HFF-Myc (cell line): ENCODE measurements at regions not wholly inside any gene's neighbourhood (a gene's known extent, or its start where the extent isn't known, plus 50 kb on each side); places are given as distances from the start of the nearest gene placed in this dataset.

Experiments used
- DNase-seq: peaks from one replicate; pipeline ENCODE4 v3.0.0-alpha.2; 2011; ENCODE audit warnings: low read depth; ENCODE audit errors: extremely low read depth
- H3K4me3 ChIP-seq: replicated peaks from 2 replicates; pipeline ENCODE4 v1.5.1; 2011; ENCODE audit warnings: low read depth, mild to moderate bottlenecking, control low read depth, low read length
- TF ChIP-seq, protein P1 (sequence below): IDR thresholded peaks from 2 replicates; pipeline ENCODE4 v1.5.1; 2012; ENCODE audit warnings: mild to moderate bottlenecking, low read depth, low read length, control low read depth; ENCODE audit errors: missing control alignments

DNA sequence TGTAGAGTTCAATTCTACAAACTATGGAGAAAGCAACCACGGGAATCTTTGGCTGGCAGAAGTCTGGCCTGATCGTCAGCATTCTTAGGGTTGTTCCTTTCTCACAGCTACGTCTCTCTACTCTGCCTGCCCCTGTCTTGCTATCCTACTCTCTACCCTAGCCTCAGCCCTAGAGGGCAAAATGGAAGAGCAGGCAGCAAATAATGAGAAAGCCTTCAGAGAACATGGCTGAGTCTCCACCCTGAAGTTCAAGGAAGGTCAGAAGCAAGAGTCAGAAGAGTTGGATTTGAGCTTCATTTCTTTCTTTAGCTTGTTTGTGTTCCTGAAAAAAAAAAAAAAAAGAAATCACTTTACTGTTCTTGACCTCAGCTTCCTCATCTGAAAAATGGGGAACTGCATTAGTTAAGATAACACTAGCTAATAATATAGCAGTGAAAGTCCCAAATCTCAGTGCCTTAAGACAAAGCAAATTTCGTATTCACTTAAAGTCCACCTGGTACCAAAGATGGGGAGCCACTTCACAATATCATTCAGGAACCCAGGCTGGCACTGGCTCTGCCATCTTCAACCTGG lies 50.2 kb upstream of the CCND2 start:
- DNase-seq, result no peak
- H3K4me3 ChIP-seq, result no peak overlapping the region
- TF ChIP-seq, protein P1, sequence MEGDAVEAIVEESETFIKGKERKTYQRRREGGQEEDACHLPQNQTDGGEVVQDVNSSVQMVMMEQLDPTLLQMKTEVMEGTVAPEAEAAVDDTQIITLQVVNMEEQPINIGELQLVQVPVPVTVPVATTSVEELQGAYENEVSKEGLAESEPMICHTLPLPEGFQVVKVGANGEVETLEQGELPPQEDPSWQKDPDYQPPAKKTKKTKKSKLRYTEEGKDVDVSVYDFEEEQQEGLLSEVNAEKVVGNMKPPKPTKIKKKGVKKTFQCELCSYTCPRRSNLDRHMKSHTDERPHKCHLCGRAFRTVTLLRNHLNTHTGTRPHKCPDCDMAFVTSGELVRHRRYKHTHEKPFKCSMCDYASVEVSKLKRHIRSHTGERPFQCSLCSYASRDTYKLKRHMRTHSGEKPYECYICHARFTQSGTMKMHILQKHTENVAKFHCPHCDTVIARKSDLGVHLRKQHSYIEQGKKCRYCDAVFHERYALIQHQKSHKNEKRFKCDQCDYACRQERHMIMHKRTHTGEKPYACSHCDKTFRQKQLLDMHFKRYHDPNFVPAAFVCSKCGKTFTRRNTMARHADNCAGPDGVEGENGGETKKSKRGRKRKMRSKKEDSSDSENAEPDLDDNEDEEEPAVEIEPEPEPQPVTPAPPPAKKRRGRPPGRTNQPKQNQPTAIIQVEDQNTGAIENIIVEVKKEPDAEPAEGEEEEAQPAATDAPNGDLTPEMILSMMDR, result no peak

DNA sequence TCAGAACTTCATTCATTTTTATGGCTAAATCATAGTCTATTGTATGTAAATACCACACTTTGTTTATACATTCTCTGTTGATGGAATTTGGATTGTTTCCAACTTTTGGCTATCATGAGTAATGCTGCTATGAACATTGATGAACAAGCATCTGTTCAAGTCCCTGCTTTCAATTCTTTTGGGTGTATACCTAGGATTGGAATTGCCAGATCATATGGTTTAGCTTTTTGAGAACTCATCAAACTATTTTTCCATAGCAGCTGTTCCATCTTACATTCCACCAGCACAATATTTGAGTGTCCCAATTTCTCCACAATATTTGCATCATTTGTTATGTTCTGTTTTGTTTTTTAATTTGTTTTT lies 52.3 kb upstream of the CCND2 start:
- TF ChIP-seq, protein P1, result no peak
- H3K4me3 ChIP-seq, result no peak overlapping the region
- no peak for DNase-seq

DNA sequence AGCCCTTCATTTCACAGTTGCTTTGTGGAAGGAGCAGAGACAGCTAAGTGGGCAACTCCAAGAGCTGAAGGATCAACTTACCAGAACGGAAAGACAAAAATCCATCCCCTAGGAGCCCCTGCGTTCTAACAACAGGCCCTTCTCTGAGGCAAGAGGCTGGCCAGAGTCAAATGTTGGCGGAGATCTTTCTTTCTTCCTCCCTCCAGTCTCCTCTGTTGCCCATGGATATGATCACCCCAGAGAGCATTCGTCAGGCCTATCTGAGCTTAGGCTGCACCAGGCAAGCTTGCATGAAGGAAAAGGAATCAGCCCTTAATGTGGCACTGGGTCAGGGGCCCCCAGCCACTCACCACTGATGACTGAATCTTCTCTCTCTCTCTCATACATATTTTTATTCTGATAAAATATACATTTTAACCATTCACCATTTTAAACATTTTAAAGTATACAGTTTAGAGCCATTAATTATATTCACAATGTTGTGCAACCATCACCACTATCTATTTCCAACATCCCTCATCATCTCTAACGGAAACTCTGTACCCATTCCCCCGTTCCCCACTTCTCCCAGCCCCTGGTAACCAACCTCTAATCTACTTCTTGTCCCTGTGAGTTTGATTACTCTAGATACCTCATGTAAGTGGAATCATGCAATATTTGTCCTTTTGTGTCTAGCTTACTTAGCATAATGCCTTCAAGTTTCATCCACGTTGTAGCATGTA lies 52.9 kb upstream of the CCND2 start:
- DNase-seq, result no peak
- H3K4me3 ChIP-seq, result no peak overlapping the region
- TF ChIP-seq, protein P1, result no peak

DNA sequence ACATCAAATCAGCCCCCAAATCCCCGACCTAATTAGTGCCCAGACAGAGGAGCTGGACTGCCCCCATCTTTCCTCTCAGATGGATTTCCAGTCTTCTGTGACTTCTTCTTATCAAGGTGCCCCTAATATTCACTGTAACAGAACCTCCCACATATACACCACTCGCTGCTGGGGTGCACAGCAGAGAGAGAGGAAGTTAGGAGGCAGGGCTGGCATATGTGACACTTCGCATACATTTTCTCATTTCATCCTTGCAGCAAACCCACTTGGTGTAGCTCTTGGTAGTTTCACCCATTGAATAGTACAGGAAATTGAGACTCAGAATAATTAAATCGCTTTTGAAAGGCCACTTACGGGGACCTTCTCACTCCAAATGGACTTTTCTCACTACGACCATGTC lies 56.5 kb upstream of the CCND2 start:
- no peak for DNase-seq
- TF ChIP-seq, protein P1, result no peak
- no peak overlapping the region for H3K4me3 ChIP-seq

DNA sequence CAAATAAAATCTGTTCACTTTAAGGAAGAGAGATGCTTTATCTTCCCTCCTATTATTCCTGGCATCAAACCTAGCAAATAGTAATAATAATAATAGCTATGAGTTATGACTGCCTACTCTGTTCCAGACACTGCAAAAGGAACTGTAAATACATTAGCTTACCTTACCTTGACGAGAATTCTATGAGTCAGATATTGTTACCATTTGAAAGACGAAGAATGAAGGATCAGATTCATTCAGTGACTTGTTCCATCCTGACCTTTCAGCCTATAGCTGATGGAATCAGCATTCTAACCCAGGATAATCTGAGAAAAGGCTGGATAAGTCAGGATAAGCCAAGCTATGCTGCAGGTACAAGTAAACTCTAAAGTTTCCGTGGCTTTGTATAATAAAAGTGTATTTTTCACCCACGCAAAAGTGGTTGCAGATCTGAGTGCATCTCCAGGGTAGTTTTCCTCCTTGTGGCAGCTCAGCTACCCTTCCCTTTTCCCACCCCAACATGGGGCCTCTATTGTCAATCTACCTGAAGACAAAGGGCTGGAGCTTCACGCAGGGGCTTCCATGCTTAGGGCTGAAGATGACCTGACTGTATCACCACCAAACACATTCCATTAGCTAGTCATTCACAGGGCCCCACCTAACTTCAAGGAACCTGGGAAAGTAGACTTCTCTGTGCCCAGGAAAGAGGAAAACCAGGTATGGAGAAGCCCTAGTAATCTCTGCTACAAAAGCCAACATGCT lies 57.2 kb upstream of the CCND2 start:
- TF ChIP-seq, protein P1, result no peak
- no peak for DNase-seq
- H3K4me3 ChIP-seq, result no peak overlapping the region

DNA sequence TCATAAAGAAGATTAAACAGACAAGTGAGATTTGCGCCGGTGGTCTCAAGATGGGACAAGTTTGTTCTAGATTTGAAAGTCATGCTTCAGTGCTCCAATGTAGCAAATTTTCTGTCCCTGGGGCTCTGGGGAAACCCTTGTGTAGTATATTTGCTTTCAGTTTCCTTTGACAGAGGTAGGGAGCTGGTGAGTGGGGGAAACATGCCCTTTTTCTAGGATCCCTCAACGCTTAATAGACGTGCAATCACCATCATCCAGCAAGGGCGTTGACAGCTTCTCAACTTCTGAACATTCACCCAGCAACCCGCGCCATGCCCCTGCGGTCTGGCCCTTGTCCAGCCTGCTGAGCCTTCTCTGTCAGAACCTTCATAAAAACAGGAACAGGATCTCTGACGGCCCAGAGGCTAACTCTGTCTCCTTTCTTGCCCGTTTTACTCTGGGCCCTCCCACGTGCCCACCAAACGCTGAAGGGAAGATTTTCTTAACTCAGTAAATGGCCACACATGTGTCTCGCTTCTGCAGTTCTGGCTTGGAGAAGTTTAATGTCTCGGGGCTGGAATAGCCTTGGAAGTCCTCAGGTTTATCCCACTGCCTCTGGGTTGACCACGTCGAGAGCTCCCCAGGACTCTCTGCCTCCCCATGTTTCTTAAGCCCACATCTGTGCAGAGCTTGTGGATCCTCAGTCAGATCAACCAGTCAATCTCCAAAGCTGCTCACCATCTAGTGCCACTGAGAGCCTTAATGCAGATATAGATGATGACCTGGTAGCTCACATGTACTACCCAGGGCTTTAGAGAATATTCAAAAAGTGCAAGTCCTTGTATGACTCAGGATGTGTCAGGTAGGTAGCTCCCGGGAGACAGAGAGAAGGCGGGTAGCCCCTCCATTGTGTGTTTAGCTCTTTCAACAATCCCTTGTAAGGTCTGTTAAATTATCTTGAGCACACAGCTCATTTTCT lies 58.1 kb upstream of the CCND2 start:
- H3K4me3 ChIP-seq, result no peak overlapping the region
- DNase-seq, result no peak
- TF ChIP-seq, protein P1, result no peak
